ENCODE measurements at regions not wholly inside any gene's neighbourhood (a gene's known extent, or its start where the extent isn't known, plus 50 kb on each side); places are given as distances from the start of the nearest gene placed in this dataset.
"Not testable (repeated sequence)": the region's sequence is repeated elsewhere in the genome, so short reads cannot be mapped to it uniquely, and the experiment has no call there.

DNA sequence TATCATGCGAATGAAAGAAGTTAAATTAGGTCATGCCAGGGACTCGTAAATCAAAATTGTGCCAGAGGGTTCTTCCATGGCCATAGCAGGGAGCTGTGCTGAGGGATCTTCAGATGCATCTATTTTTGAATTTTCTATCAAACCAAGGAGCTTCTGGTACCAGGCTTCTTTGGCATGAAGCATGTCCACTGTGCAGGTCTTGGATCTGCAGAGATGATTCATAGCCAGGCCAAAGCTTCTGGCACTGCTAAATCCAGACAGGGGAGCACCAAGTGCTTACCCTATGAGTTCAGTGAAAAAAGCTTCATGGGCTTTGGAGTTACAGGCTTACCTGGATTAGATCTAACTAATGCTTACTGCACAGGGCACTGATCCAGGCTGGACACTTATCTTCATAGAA lies 154.2 kb upstream of the DAB1 start:
- DNase-seq, result no peak

DNA sequence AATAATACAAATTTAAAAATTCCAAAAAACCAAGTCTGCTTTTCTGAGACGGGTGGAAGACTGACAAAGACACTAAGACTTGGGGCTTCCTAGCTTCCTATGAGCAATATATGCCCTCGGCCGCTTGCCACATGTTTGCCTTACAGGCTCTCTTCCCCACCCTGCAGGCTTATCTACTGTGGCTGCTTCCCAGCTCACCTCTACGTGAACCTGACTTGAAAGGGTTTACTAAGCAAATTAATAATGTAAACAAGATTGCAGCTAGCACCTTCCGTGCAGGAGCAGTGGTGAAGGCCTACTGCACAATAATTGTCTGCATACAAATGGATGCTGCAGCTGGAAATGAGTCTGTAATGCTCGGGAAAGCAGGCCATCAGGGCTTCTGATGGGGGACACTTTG lies 152.9 kb upstream of the DAB1 start:
- no peak for DNase-seq

DNA sequence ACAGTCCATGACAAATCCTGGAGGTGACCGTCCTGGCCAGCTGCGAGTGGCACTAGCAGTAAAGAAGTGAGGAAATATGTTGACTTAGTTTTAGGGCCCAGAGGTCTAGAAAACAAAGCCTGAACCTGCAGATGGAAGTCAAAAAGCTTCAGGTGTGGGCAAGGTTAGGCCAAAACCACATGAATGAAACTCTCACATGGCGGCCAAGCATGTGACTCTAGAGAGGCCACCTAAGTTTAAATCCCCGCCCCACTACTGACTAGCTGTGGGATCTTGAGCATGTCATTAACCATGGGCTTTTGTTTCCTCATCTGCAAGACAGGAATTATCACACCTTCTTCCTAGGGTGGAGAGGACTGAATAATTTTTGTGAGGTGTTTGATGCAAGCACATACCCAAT lies 148.2 kb upstream of the DAB1 start:
- DNase-seq, result no peak

DNA sequence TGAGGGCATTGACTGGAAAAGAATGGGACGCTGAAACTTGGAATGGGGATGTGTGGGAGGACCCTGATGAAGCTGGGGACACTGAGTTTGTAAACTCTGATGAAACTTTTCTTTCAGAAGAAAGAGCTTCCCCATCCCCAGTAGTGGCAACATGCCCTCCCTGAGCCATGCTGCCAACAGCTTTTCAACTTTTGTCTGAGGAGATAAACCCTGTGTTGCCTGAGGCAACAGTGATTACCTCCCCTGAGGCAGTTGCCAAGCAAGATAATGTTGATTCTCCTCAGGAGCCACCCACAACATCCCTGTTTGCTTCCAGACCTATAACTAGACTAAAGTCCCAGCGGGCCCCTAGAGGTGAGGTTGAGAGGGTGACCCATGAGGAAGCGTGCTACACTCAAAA lies 134.2 kb upstream of the DAB1 start:
- DNase-seq, result not testable (repeated sequence)

DNA sequence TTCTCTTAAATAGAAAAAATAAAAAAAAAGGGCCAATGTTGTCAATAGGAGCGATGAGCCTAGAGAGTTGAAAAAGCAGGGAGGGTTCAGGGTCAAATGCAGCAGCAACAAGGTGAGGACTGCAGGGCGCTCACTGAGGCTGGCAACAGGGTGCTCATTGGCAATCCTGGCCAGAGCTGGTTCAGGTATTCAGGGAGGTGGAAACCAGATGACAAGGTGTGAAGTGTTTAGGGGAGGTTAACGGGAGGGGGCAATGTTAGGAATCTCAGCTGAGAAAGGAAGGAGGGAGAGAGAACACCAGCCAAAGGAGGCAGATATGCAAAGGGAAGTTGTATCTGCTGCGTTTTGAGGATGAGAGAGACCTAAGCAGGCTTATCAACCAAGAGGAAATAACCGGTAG lies 129.8 kb upstream of the DAB1 start:
- no peak for DNase-seq

DNA sequence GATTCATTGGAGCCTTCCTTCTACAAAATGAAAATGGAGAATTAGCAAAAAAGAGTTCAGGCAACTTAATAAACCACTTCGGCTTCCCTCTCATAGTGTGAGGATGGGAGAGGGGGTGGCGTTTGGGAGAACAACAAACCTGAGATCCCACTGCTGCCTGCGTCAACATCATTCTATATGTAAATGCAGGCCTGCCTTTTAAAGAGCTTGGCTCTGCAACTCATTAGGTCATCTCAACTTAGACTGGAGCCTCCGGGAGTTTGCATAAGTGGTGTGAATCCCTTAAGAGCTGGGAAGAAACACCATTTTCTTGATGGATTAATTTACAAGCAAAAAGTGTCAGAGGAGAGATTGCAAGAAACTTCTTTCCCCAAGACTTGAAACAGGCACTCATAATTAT lies 127.6 kb upstream of the DAB1 start:
- no peak for DNase-seq

DNA sequence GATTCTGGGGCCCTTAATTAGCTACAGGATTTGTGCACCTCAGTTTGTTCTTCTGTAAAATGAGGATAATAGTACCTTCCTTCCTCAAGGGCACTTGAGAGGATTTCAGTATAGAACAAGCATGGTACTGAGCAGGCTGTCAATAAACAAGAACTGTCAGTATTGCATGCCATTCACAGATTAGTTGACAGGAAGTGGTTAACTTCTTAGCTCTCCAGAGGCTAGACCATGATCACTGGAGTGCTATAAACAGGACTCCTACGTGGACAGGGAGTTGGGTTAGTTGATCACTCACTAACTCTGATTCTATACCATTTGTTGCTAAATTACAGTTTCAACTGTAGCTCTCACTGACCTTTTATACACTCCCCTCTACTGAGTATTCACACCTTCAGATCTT lies 126.2 kb upstream of the DAB1 start:
- no peak for DNase-seq

DNA sequence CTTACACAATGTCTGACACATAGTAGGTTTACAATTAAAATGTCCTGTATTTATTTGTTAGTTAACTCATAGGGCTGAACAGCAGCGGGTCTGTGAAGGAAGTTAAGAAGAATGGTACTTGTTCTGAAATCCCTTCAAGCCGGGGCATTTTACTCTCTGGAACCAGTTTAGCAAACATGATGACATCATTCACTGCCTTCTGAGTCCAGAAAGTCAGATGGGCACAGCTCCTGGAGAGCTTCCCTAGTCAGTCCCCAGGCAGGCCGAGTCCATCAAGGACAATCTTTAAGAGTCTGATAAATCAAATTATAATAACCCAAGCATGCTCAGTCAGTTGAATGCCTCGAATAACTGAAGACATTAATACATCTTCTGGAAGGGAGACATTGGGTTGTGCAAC lies 125.4 kb upstream of the DAB1 start:
- no peak for DNase-seq

DNA sequence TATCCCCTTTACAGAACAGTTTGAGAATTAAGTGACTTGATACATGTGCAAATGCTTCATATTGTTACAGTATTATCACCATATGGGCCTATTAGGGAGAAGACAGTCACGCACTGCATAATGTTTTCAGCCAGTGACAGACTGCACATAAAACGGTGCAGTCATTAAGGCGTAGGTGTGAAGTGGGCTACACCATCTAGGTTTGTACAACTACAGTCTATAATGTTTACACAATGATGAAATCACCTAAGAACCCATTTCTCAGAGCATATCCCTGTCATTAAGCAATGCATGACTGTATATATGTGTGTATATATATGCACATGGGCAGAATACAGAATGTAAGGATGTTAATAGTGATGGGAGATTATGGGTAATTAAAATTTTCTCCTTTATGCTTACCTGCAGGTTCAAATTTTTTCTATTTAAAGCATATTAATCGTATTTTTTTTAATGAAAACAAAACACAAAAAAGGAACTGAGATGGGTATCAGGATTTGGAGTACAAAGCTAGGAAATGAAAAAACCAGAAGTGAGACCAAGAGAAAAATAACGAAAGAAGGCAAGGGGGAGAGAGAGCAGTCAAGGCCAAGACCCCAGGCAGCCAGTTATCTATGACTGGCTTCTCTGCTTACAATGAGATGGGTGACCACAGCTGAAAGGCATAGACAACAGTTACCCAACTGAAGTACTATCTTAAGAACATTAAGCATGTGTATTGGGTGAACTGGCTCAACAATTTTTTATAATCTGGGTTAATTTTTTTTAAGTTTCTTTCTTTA lies 122.9 kb upstream of the DAB1 start:
- no peak for DNase-seq

DNA sequence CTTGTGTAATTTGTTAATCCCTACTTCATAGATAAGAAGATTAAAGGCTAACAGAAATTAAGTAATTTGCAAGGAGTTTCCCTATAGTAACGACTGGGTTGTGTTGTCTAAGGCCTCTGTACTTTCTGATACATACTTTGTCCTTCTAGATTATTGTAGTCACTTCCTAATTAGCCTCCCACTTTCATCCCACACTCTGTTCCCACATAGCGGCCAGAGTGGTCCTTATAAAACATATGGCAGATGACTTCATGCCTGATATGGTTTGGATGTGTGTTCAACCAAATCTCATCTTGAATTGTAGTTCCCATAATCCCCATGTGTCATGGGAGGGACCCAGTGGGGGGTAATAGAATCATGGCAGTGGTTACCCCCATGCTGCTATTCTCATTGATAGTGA lies 120.5 kb upstream of the DAB1 start:
- no peak for DNase-seq

DNA sequence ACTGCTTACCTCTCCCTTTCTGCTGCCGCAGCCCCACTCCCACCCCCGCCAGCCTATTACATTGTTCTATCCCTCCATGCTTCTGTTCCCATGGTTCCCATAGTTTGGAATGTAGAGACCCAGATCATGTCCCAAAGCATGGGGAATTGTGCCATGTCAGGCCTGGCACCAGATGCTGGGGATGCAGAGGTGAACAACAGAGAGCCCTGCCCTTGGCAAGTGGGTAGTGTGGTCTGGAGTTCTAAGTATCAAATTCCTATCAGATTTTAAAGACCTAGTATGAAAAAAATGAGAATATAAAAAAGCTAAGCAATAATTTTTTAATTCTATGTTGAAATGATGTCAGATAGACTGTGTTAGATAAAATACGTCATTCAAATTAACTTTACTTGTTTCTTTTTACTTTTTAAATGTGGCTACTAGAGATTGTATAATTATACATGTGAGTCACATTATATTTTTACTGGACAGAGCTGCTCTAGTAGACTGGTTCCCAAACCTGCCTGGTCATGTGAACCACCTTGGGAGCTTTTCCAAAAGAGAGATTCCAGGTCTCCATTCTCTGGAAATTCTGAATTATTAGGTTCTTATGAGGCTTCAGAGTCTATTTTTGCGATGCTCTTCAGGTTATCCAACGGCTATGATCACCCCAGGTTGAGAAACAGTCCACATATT lies 113.0 kb upstream of the DAB1 start:
- no peak for DNase-seq

DNA sequence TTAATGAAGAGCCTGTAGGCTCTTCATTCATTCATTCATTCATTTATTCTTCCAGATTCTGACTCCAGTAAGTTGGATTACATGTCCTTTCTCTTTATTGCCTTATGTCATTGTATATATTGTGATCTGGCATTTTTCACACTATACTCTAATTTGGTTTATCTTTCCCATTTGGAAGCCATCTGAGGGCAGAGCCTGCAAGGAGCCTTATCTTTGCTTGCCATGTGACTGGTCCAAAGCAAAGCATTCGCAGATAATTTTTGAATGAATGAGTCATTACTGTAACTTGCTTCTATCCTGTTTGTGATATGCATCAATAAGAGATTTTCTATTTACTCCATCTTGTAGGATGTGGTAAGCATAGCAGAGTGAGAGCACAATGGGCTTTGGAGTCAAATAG lies 108.4 kb upstream of the DAB1 start:
- no peak for DNase-seq

DNA sequence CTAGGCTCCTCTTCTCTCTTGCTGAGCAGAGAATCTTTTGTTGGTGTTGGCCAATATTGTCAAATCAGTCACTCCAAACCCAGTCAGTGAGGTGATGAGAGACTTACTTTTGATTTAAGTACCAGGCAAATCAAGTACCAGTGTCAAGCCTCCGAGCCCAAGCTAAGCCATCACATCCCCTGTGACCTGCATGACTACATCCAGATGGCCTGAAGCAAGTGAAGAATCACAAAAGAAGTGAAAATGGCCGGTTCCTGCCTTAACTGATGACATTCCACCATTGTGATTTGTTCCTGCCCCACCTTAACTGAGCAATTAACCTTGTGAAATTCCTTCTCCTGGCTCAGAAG lies 107.0 kb upstream of the DAB1 start:
- DNase-seq, result not testable (repeated sequence)

DNA sequence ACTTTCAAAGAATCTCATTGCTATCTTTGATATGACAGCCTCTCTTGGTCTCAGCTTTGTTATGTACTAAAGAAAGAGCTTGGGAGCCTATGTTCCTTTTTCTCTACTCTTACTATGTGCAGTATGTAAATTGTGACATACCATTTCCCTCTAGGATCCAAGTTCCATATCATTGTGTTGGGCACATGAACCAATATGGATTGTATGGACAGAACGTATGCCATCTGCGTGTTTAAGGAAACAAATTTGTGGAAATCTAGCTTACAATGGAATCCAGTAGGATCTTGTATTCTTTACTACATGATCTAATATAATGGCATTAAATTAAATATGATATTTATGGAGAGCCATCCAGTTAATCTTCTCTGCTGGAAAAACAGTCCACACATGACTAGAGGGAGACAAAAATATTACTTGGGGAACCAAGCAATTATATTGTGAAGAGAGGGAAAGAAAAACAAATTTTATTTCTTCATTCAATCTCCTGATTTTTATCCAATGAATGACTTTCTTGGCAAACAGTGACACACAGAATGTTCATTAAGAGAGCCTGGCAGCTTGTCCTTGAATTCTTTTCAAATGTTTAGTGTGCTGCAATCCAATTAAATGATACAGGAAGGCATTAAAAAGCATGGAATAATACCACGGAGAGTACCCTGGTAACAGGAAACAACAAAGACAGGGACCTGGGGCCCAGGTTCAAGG lies 106.5 kb upstream of the DAB1 start:
- no peak for DNase-seq

DNA sequence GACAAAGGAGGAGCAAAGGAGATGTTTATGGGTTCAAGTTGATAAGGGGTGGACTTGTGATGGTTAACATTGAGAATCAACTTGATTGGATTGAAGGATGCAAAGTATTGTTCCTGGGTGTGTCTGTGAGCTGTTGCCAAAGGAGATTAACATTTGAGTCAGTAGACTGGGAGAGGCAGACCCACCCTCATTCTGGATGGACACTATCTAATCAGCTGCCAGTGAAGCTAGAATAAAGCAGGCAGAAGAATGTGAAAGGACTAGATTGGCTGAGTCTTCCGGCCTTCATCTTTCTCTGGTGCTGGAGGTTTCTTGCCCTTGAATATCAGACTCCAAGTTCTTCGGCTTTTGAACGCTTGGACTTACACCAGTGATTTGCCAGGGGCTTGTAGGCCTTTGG lies 98.7 kb upstream of the DAB1 start:
- DNase-seq, result no peak

DNA sequence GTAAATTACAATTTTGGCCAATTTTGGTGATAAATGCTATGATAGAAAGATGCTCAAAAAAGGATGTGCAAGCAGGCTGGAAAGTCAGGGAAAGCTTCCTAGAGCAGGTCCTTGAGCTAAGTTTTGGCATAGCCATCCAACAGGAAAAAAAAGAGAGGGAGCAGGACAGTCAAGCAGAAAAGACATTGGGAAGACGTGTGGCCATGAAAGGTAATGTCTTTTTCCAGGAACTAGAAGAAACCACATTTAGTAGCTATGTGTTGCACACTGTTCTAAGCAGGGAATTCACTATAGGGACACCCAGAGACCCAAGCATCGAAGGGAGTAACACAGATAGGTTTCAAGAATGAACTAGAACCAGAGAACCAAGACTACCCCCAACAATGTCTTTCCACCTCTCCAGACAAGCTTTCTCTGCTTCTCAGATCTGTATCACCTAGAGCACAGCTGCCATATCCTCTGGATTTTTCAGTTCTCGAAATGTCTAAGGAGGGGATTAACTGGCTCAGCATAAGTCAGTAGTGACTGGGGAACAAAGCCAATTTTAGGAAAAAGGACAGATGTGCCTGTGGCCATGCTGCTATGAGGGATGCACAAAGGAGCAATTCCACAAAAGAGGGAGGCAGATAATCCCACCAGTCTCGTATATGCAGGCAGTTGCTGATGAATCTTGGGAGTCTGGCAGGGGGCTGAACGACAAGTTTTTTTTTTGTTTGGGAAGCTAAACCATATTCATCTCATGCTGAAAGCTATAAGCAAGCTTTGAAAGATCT lies 97.1 kb upstream of the DAB1 start:
- DNase-seq, result no peak

DNA sequence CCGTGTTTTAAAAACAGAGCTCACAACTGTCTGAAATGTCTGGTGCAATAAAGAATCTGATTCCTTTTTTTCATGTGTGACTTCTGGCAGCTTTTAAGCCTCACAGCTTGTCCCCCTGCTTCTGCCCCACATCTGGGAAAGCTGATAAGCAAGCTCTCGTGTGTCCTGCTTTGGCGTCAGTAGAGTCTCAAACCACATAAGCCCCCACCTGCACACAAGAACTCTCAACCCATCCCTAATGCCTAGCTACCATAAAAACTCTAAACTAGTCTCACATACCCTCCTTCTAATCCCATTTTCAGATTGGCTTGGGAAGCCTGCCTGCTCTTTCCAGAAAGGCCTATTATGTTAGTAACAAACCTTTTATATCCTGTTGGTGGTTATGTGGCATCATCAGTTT lies 94.6 kb upstream of the DAB1 start:
- DNase-seq, result no peak

DNA sequence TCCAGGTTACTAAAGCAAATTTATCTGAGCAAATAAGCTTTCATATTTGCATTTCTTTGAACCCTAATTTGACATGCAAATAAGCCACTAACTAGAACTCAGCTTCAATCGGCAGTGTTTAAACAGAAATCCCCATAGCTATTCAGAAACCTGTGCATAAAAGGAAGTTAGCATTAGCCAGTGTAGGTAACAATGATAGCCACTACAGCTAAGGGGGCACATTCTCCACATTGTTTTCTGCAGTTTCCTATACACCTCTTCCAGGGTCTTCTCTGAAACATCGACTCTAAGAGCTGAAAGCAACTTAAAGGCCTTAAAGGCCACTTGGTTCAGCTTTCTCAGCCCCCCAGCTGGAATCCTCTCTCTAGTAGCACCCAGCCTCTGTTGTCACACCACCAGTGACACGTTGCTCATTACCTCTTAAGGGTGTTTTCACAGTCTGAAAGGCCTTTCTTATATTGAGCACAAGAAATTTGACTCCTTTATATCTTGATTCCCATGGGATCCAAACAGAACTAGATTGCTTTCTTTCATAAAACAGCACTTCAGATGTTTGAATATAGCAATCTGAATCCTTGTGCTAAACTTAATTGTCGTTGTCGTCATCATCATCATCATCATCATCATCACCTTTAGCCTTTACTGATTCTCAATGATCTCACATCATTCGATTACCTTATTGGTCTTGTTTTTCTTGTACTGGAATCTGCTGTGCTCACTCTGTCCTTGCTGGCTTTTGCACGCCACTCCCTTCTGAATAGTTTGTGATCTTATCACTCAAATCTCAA lies 93.9 kb upstream of the DAB1 start:
- no peak for DNase-seq

DNA sequence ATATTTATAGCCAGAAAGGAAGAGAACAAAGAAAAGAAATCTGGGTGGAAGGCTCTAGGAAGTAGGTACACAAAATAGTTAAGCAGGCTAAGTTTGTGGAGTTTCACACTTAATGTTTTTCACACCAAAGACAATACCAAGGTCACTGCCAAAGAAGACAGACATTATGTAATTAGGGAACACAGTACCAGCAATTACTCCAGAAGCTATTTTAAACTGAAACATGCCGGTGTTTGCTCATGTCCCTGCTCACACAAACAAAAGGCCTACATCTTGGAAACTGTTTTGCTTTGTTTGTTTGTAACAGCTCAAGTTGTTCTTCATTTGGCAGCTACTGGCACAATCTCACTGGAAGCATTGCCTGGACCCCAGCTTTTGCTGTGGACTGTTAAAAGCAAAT lies 88.5 kb upstream of the DAB1 start:
- no peak for DNase-seq

DNA sequence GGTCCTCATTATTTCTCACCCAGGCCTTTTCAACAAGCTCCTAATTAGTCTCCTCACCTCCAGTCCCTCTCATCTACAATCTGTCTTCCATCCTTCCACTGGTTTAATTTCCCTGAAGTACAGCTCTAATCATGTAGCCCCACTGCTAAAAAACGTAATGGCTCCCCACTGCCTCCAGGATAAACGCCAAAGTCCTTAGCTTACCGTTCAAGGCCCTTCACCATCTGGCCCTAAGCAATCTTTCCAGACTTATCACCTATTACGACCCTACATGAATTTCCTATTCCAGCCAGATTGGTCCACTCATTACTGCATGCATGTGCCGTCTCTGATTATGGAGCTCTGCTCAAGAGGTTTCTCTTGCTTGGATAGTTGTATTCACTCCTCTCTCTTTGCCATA lies 83.1 kb upstream of the DAB1 start:
- no peak for DNase-seq

DNA sequence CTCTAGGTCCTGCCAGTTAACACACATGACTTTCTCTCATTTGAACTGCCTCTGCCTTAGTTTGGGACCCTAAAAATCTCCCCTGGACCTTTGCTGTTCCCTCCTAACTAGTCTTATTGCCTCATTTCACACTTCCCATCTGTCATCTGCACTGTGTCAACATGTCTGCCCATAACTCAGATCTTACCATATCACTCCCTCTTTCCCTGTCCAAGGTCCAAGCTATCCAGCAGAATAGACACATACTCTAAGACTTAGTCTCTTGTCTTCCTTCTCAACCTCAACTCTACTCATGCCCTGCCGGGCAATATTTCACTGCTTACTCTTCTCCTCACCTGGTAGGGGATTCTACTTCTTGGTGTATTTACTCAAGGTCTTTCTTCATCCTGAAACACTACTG lies 79.5 kb upstream of the DAB1 start:
- no peak for DNase-seq

Measured in muscle of arm (tissue), 1 donor.